Kidney (tissue), 13 donors: ENCODE measurements at regions not wholly inside any gene's neighbourhood (a gene's known extent, or its start where the extent isn't known, plus 50 kb on each side); places are given as distances from the start of the nearest gene placed in this dataset.
A peak's percentile ranks its signal among the peaks of the same experiment; 100 is the strongest.

Experiments
- DNase-seq, 5 donors: peaks; one replicate each; pipeline ENCODE4 v3.0.0-alpha.2; 2013 to 2020
- FAIRE-seq: peaks from 2 replicates; lab custom pipeline; 2012; peaks lifted over from hg19 to GRCh38; lab: Jason Lieb, UNC
- H3K27ac ChIP-seq, 2 donors: one replicate each; pipeline ENCODE4 v1.7.0; 2013; ENCODE audit warnings: low read depth in 2 of 2, low read length in 2 of 2, inconsistent platforms in 1 of 2
- H3K27me3 ChIP-seq: one replicate; pipeline ENCODE4 v1.7.1; 2013; ENCODE audit warnings: low read length, inconsistent platforms; ENCODE audit not compliant: control insufficient read depth, insufficient read depth
- H3K36me3 ChIP-seq, 3 donors: one replicate each; pipeline versions ENCODE4 v1.7.0 to v1.7.1; 2013; ENCODE audit warnings: low read length in 3 of 3, control low read depth in 1 of 3, inconsistent platforms in 1 of 3; ENCODE audit not compliant: insufficient read depth in 3 of 3, control insufficient read depth in 2 of 3
- H3K4me1 ChIP-seq, 3 donors: one replicate each; pipeline versions ENCODE4 v1.7.0 to v1.7.1; 2013; ENCODE audit warnings: low read length in 3 of 3, inconsistent platforms in 1 of 3, low read depth in 1 of 3; ENCODE audit not compliant: control insufficient read depth in 2 of 3, insufficient read depth in 2 of 3
- H3K4me3 ChIP-seq, 3 donors: one replicate each; pipeline versions ENCODE4 v1.7.0 to v1.8.1; 2013; ENCODE audit warnings: low read length in 3 of 3, control low read depth in 1 of 3, inconsistent platforms in 1 of 3
- H3K9ac ChIP-seq, 3 donors: one replicate each; pipeline versions ENCODE4 v1.7.0 to v1.7.1; 2013; ENCODE audit warnings: low read length in 3 of 3, control low read depth in 1 of 3, inconsistent platforms in 1 of 3
- H3K9me3 ChIP-seq, 3 donors: one replicate each; pipeline versions ENCODE4 v1.7.0 to v1.7.1; 2013; ENCODE audit warnings: low read length in 3 of 3, control low read depth in 1 of 3, inconsistent platforms in 1 of 3; ENCODE audit not compliant: control insufficient read depth in 2 of 3, insufficient read depth in 1 of 3
- CTCF ChIP-seq: IDR thresholded peaks from 3 replicates; pipeline ENCODE4 v1.5.1; 2012; ENCODE audit warnings: mild to moderate bottlenecking, moderate library complexity, borderline replicate concordance; ENCODE audit not compliant: insufficient read depth; ENCODE audit errors: extremely low read depth
- intact Hi-C: fragments of 100-400 bp; cut with DNase I; formaldehyde crosslinking; loops from one replicate; pipeline ENCODE4 v1.11.1; 2022
- donor health status: control.
- donor health status: control.
- donor health status: control.
- donor health status: control.
- donor health status: control.
- donor health status: DM: yes; HTN: yes; CAD: no.
- donor health status: Normal renal cell carcinoma (clear cell type).

DNA sequence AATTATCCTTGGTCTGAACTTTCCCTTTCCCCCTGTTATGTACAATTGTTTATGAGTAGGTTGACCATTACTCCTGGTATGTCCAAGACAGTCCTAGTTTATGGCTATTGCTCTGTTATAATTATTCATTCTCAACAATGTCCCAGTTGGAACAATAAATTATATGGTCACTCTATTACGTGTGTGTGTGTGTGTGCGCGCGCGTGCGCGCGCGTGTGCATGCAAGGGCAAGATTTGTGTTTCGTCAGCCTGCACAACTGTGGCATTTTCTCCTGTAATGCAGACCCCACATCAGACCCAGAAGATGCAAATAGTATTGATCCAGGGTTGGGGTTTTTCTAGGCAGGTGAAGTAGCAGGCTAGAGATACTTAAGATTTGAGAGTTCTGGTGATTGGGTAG, 88.4 kb downstream of the ESM1 start:
- no peak overlapping the region for H3K4me3 ChIP-seq
- no peak for TF ChIP-seq CTCF
- no peak for DNase-seq
- H3K4me1 ChIP-seq = no peaks in the 10 kb centered on the region
- no peaks in the 10 kb centered on the region for H3K9me3 ChIP-seq
- no peaks in the 10 kb centered on the region for H3K27me3 ChIP-seq
- H3K27ac ChIP-seq = no peak overlapping the region
- no peaks in the 10 kb centered on the region for H3K36me3 ChIP-seq
- FAIRE-seq = no peak
- H3K9ac ChIP-seq = no peak overlapping the region
- intact Hi-C loops = no loop called here

DNA sequence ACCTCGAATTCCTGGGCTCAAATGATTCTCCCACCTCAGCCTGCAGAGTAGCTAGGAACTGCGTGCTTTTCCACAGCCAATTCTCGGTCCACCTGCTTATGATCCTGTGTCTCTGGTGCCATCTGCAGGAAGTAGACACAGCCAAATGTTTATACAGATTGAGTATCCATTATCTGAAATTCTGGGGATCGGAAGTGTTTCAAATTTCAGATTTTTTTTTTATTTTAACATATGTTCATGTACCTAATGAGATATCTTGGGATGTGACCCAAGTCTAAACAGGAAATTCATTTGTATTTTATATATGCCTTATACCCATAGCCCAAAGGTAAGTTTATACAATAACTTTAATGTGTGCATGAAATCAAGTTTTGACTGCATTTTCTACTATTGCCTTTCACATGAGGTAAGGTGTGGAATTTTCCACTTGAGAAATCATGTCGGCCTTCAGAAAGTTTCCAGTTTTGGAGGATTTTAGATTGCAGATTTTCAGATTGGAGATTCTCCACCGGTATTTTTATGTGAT, 89.5 kb downstream of the ESM1 start:
- intact Hi-C loops = no loop called here
- peak; percentile 92 for FAIRE-seq

DNA sequence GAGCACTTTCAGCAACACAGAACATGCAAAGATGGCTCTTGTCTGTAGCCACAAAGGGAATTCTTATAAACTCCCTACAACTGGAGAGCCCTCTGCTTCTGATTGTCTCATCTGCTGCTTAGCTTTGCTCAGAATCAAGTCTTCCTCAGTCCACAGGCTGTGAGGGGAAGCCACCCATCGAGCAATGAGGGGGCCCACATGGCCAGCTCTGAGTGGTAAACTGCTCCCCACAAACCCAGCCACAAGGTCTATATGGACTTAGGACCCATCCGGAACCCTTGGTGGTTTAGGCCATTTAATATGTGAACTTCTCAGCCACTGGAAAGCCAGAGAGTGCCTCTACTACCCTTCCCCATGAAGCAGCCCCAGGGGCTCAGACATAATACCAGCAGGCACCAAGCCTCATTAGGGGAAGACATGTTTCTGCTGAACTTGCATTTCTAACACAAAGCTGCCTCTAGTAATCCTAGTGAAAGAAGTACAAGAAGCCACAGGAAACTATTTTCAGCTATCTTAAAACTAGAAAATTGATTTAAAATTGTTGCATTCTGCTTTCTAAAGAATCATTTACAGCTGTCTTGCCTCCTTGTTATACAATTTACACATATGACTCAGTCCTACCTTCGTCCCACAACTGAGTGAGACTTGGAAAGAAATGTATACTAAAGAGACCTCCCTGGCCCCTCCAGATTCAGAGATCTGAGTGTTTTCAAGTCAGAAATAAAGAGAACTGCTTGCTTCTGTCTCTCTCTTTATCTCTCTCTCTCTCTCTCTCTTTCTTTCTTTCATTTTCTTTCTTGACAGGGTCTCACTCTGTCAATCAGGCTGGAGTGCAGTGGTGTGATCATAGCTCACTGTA, 90.2 kb downstream of the ESM1 start:
- Histone ChIP-seq H3K4me3 (no peak overlapping the region), H3K4me1 (peaks cover 0 to 10% (median 7%) of the 10 kb centered on the region in 3 donors), H3K9ac (no peak overlapping the region), H3K9me3 (no peaks in the 10 kb centered on the region), H3K36me3 (no peaks in the 10 kb centered on the region), H3K27me3 (no peaks in the 10 kb centered on the region), H3K27ac (no peak overlapping the region)
- FAIRE-seq = no peak
- no peak for TF ChIP-seq CTCF
- DNase-seq = no peak
- intact Hi-C loops = no loop called here

More for the DNA sequence above, 89.5 kb downstream of the ESM1 start:
- peak; percentile 52 for TF ChIP-seq CTCF
- Histone ChIP-seq H3K36me3 (no peaks in the 10 kb centered on the region), H3K4me1 (peaks cover 0 to 3% (median under 1%) of the 10 kb centered on the region in 3 donors), H3K27ac (no peak overlapping the region), H3K4me3 (no peak overlapping the region), H3K9me3 (no peaks in the 10 kb centered on the region), H3K27me3 (no peaks in the 10 kb centered on the region), H3K9ac (no peak overlapping the region)
- DNase-seq = peak in 3 of 5 donors; percentile 44 to 82 (median 72)
